SKM-1 (cell line): ENCODE measurements at regions not wholly inside any gene's neighbourhood (a gene's known extent, or its start where the extent isn't known, plus 50 kb on each side); places are given as distances from the start of the nearest gene placed in this dataset.

Experiments used
- DNase-seq: peaks from one replicate; lab custom pipeline; 2025; ENCODE audit not compliant: unreplicated experiment; lab: John Stamatoyannopoulos, UW

DNA sequence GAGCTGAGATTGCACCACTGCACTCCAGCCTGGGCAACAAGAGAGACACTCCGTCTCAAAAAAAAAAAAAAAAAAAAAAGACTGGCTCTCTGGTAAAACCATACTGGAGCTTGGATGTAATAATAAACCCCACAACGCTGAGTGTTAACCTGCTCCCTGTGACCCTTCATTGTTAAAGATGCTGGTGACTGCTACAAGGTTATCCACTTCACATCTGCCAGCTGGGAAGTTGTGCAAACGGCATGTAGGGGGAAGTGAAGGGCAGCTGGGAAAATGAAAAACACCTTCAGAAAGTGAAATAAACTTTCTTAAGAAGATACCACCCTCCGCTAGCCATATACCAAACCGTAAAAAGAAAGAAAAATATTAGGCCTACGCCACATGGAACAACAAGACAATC, 131.0 kb upstream of the NUDT7 start:
- no peak for DNase-seq

DNA sequence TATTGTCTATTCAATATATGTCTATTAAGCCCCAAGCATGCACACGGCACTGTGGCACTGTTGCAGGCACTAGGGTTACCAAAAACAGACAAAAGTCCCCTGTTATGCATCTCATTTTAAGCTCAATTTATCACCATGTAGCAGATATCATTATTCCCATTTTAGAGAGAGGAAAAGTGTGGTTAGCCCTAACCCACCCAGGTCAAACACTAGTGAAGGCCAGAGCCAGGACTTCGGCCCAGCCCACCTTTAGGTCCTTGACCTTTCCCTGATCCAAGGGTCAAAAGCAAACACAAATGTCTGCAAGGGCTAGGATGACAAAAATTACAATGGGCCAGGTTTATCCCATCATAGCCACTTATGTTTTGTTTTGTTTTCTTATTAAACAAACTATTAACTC, 130.3 kb upstream of the NUDT7 start:
- DNase-seq: no peak

DNA sequence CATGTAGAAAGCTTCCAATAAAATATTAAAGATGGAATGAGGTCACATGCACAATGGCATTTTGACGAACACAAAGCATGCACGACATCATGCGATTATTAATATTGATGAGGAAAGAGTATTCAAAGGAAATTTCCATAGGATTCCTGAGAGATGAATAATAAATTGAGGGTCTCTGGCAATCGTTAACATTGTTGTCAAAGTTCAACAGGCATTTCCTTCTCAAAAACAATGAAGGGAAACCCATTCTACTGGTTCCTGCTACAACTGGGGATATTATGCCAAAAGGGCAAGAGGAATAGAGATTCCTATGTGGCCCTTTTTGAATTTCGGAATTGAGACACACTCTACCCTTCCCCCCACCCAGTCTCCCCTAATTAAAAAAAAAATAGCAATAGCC, 128.3 kb upstream of the NUDT7 start:
- no peak for DNase-seq

DNA sequence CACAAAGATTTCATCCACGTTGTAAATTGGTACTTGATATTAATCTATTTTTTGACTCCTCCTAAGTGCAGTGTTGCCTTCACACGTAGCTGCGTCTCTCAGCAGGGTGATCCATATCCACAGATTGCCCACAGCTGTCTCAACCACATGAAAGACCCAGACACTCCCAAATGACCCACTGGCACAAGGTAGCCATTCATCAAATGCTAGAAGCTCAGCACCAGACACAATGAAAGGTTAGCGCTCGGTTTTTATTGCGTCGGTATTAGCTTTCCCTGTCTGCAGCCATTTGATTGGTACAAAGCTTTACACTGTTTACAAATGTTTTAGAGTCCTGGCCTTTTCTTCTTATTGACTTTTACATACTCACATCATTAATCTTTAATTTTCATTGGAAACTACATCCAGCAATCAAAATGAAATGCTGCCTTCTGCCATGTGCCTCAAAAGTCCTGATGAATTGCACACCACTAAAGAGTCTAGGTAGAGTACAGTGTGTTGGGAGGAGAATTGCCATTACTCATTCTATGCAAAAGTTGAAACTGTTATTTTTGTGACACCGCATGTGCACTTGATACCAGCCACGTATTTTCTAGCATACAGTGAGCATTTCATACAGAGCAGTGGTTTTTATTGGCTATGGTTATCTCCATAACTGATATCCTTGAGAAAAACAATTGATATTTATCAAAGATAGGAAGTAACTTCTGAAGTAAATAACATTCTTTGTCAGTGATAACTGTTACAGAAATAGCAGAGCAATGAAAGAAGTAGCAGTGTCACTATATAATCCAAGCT, 127.3 kb upstream of the NUDT7 start:
- no peak for DNase-seq

DNA sequence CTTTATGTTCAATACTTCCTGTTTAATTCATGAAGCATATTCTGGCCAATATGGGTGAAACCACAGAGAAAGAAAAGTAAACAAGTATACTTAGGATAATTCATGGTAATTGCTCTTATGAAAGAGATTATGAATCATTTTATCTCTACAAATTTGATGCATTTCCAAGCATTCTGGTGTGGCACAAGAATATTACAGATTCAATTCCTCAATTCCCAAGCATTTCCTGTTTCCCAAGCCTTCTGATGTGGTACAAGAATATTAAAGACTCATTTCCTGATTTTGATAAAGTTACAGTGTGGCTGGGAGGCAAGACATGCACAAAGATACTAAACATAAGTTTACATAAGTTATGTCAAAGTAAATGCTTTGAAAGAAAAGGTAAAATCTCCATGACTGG, 126.1 kb upstream of the NUDT7 start:
- no peak for DNase-seq

DNA sequence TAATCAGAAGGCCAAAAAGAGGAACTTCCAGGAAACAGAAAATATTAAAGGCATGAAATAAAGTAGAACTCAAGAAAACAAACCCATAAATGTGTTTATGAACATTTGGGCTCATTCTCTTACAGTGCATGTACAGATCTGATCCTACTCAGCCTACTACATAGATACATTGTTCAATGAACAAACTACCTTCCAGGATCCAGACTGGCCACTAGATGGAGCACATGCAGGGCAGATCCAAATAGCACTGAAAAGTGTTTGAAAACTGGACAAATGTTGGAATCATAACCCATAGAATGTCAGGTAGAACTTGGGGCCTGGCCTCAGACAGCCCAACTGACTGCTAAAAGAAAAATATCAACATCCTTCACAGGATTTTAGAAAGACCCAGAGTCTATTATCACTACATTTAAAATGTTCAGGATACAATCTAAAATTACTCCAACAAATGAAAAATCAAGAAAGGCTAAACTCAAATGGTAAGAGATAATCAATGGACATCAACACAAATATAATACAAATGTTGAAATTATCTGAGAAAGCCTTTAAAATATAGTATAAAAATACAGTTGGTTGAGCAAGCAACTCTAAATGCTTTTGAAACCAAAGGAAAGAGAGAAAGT, 122.4 kb upstream of the NUDT7 start:
- DNase-seq: peak; percentile 14

DNA sequence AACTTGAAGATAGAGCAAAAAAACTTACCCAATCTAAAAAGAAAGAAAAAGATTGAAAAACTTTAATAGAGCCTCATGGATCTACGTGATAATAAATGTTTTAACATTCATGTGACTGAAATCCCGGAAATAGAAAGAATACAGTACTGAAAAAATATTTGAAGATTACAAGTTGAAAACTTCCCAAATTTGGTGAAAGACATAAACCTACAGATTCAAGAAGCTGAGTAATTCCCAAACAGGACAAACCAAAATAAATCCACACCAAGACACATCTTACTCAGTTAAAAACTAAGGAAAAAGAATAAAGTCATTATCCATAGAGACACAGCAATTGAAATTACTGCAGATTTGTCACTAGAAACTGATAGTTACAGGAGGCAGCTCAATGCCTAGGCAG, 121.8 kb upstream of the NUDT7 start:
- DNase-seq: no peak

DNA sequence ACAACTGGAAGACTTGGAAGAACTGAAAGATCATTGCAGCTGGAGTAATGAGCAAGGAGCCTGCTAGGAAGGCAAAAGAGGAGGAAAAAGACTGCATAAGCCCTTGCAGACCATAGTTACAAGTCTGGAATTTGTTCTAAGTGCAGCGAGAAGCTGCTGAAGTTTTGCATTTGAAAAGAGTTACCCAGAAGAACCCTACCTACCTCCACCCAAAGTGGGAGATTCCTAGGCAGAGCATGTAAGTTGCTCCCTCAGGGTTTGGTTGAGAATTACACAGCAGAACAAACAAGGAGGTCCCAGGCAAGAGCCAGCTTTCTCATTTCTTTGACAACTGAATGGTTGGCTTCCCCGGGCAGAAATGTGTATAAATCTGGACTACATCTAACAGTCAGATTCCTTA, 118.7 kb upstream of the NUDT7 start:
- DNase-seq: no peak

DNA sequence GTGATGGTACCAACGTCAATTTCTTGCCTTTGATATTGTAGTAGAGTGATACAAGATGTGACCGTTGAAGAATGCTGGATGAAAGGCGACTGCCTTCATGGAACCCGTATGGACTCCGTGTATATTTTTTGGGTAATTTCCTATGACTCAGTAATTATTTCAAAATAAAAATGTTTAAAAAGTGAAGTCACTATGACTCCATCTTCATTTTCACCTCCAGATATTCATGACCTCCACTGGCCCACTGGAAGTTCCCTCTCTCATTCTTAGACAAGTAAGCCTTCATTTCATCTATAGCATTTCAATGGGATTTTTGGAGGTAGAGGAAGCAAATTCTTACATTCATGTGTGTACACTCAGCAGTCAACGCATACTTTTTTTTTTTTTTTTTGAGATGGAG, 111.8 kb upstream of the NUDT7 start:
- no peak for DNase-seq

DNA sequence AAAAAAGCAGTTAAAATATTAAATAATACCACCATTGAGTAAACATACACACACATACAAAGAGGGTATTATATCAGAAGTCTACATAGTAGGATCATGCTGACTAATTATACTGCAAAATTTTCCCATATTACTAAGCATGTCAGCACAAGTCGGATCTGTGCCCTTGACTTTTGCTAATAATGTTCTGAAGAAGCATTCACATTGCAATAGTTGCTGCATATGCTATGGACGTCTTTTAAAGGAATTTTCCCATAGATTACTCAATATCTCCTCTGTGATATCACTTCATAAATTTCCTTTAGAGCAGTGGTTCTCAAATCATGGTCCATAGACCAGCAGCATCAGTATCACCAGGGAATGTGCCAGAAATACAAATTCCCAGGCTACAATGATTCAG, 110.9 kb upstream of the NUDT7 start:
- DNase-seq: no peak

DNA sequence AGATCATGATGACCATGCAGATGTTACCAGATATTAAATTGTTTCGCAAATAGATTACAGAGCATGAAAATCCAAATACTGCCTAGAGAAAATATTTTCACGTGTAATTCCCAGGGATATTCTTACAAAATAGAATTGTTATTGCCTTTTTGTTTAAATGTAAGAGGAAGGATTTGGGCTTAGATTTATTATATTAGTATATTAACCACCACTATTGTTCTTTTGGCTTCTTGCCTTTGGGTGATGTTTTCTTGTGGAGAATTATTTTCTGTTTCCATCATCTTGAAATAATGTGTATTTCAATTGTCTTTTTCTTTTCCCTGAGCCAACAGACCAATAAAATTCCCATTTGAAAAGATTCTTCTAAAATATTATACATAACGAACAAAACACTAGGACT, 109.7 kb upstream of the NUDT7 start:
- DNase-seq: no peak

DNA sequence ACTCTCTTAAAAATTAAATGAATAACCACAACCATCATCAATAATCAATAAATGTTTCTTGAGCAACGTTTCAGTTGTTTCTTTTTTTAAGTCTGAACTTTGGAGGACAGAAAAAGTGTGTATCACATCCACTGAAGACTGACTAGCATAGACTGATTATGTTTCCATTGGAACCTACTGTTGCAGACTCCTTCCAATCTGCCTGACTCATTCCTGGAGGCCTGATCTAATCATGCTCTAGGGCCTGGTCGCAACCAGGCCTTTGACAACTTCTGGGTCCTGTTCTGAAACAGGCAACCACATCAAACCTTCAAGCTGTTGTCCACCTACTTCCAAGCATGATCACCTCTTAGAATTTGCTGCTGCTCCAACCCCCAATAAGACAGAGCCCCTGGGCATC, 109.2 kb upstream of the NUDT7 start:
- DNase-seq: no peak

DNA sequence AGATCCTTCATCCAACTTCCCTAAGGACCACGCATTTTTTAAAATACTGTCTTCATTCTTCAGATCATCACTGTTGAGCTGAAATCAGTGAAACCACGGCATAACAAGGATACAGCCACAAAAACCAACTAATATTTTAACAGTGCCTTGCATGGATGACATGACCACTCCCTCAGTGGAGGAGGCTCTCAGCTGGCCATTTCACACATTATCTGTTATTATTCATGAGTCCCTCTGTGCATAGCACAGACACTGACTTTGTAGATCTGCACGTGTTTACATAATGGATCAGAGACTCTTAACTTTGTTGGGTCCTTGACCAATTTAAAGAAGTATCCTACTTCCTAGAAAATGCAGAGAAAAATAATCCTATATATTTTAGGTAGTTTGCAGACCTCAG, 104.8 kb upstream of the NUDT7 start:
- DNase-seq: no peak

DNA sequence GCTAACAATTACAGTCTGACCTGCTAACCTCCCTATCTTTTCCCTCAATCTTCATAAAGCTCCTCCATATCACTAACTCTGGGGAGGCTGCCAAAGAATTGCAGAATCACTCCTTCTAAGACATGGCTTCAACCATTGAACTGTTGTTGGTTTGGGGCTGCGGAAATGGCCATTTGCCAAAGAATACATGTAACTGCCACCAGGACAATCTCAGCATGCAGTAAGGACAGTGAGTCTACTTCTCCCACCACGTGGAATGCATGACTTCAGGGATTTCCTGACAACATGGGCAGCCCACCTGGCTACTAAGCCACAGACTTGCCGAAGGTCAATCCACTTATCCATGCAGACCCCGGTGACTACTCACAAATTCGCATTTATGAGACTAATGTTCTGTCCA, 104.3 kb upstream of the NUDT7 start:
- no peak for DNase-seq

DNA sequence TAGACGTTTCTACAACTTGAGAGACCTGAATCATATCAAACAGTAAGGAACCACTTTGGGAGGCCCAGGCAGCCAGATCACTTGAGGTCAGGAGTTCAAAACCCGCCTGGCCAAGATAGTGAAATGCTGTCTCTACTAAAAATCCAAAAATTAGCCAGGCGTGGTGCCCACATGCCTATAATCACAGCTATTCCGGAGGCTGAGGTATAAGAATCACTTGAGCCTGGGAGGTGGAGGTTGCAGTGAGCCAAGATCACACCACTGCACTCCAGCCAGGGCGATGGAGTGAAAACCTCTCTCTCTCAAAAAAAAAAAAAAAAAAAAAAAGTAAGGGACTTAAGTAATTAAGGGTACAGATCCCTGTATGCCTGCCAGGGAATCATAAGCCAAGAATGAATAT, 103.4 kb upstream of the NUDT7 start:
- DNase-seq: no peak

DNA sequence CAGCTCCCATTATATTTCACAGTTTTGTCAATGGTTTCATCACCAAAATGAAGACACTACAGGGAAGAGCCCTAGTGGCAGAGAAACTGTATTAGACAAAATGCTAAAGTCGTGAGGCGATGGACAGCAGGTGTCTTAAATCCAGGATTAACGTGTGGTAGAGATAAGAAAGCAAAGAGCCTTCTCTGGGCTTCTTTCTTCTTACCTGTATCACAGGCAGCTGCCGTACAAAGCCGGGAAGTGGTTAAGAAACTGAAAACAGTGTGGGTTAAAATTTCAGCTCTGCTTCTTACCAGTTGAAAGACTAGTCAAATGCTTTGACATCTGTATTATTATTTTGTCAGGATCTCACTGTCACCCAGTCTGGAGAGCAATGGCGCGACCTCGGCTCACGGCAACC, 98.2 kb upstream of the NUDT7 start:
- no peak for DNase-seq

DNA sequence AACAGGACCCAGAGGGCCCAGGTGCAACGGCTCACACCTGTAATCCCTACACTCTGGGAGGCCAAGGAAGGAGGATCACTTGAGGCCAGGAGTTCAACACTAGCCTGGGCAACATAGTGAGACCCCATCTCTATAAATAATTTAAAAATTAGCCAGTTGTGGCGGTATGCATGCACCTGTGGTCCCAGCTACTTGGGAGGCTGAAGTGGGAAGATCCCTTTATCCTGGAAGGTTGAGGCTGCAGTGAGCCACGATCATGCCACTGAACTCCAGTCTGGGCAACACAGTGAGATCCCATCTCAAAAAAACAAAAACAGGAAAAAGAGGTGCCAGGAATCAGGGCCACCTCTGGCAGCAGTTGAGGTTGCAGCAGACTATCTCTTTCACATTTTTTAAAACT, 85.7 kb upstream of the NUDT7 start:
- DNase-seq: no peak

DNA sequence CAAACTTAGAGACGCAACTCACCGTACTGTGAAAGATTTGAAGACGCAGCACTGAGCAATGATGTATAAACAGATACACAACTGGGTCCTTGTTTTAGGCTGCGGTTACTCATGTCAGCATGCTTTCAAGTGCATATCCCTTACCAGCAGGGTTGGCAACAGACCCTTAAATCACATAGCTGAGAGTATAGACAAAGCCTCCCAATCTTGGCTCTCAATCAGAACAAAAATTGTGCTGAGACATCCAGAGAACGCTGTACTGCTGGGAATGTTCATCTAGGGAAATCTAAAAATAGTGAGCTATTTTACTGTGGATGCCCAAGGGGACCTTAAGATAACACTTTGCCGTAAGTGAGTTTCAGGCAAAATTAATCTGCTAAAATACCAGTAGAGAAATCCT, 84.4 kb upstream of the NUDT7 start:
- no peak for DNase-seq

DNA sequence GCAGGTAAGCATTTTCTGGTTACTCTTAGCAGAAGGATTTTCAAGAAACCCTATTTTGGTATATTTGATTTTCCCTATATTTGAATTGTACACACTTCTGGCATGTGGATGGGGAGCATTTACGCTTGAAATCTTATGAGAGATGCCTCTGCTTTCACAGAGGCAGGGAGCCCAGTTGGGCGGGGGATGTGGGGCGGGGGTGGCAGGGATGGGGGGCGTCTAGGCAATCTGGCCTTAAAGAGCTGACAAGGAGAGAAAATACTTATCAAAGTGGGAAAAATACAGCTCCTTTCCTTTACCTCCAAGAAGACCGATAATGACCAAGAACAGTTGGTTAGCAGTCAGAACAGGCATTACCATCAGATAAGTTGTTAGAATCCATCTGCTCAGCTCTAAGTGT, 79.1 kb upstream of the NUDT7 start:
- DNase-seq: no peak

DNA sequence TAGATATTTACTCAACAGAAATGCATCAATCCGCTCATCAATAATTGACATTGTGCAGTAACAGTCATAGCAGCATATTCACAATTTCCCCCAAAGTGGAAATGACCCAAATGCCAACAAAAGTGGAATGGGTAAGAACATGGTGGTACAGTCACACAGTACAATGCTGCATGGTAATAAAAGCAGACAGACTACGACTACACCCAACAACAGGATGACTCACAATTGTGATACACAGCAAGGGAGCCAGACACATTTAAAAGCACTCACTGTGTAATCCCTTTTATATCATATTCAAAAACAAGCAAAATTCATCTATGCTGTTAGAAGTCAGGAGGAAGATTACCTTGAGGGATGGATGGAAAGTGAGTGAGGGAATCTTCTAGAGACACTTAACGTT, 76.5 kb upstream of the NUDT7 start:
- DNase-seq: no peak

DNA sequence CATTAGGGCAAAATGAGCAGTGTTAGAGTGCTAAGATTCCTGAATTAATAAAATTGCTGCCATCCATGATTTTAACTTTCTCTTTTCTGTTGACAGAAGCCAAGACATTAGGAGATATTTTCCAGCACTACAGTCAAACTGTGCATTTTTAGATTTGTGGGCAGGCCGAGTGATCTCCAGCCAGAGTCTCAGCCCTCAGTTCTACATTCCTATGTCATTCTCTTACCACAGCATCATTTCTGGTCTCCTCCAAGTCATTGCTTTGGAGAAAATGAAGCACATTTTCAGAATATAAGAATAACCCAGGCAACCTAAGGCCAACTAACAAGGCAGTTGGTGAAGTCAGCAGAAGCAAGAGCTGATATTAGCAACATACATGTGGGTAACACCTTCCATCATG, 74.6 kb upstream of the NUDT7 start:
- DNase-seq: no peak

DNA sequence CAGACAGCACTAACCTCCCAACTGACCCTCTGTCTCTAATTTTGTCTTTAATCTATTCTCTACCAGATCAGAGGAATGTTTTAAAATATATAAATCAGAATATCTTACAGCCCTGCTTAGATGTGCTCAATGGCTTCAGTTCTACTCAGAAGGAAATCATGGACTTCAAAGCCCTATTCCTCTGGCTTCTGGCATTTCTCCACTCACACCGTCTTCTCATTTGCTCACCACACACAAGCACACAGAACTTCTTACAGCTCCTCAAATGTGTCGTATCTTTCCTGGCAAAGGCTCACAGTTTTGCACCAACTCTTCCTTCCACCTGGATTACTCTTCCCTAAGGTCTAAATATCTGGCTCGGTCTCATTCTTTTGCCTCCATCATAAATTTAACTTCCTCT, 71.6 kb upstream of the NUDT7 start:
- DNase-seq: no peak

DNA sequence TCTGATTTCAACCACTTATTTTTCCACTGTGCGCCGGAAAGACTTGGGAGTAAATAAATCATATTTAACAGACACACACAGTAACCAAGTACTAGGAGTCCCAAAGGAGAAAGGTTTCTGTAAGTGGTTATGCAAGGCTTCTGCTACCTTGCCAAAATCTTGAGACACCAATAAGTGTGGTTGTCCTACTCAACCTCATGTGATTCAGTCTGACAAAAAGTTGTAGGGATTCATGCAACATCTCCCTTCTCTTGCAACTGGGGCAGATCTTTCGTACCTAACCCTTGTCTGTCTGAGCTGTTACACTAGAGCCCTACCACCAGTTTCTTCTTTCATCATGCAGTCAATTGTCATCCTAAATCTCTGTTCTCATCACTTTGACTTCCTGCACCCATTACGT, 69.9 kb upstream of the NUDT7 start:
- DNase-seq: no peak
